ENCODE measurements at regions not wholly inside any gene's neighbourhood (a gene's known extent, or its start where the extent isn't known, plus 50 kb on each side); places are given as distances from the start of the nearest gene placed in this dataset.
"Not testable (repeated sequence)": the region's sequence is repeated elsewhere in the genome, so short reads cannot be mapped to it uniquely, and the experiment has no call there.

DNA sequence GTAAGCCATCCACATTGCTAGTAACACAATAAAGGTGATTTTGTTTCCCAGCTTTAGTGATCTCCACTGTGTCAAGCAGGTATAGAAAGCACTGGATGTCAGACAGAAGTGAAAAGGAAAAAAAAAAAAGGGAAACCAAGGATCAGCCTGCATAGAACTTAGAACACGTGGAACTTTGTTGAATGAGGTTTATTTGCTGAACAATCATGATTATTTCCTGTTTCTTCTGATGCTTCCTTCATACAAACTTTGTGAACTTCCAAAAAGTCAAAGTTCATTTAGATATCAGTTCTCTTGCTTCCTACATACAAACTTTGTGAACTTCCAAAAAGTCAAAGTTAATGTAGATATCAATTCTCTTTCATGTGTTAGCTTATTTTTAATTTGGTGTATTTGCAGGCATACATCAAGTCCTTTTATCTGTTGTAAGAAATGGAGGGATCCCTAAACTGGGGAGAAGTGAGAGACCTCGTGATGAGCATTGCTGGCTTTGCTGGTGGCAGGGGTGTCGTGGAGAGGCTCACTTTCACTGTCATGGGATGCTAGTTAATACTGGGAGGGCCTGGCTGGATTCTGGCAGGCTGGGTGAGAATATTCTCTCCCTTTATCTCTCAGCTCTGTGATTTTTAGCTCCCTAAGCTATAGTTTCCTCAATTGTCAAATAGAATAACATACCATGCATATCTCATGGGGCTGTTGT, 298.4 kb downstream of the INHBA start:
- ChIA-PET POLR2A (no interaction called here), CTCF (no interaction called here)
- Mint-ChIP-seq H3K36me3 (ENCODE audit: low read depth) (no peaks in the 10 kb centered on the region), H3K27ac (no peak overlapping the region), H3K27me3 (no peaks in the 10 kb centered on the region), H3K4me3 (no peak overlapping the region), H3K9me3 (peaks cover 7% of the 10 kb centered on the region), H3K4me1 (no peaks in the 10 kb centered on the region)
- DNase-seq, result no peak

DNA sequence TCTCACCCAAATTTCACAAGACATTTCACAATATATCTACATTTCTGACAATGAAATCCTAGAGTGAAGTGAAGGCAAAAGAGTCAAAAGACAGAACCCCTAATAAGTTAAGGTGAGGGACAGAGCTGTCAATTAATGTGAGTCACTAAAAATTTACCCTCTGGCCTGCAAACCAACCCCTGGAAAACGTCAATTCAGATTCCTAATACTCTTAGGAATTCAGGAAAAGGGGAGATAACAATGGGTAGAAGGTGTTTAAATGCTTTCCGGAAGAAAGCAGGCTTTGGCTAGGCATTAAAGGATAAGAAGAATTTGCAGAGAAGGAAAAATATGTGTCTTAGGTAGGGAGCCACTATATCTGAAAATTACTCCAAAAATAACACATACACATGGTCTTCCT, 299.6 kb downstream of the INHBA start:
- H3K27ac Mint-ChIP-seq, result no peak overlapping the region
- CTCF ChIA-PET, result no interaction called here
- no peaks in the 10 kb centered on the region for H3K36me3 Mint-ChIP-seq (ENCODE audit: low read depth)
- H3K4me3 Mint-ChIP-seq, result no peak overlapping the region
- no peak for DNase-seq
- POLR2A ChIA-PET, result no interaction called here
- peaks cover 7% of the 10 kb centered on the region for H3K9me3 Mint-ChIP-seq
- no peaks in the 10 kb centered on the region for H3K4me1 Mint-ChIP-seq
- H3K27me3 Mint-ChIP-seq, result no peaks in the 10 kb centered on the region

DNA sequence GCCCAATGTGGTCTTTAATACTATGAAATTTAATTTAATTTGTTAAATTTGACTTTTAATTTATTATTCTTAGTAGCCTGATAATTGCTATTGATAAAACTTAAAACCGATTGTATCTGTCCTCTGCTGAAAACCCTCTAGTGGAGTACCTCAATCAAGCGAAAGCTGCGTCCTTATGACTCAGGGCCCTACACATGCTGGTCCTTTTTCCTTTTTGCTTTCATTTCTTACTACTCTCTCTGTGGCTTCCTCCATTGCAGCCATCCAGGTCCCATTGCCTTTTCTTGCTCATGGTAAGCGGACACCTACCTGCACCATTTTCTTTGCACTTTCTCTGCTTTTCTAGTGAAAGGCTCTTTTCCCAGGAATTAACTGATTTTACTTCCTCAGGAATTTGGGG, 301.1 kb downstream of the INHBA start:
- H3K9me3 Mint-ChIP-seq, result peaks cover 5% of the 10 kb centered on the region
- H3K27me3 Mint-ChIP-seq, result no peaks in the 10 kb centered on the region
- POLR2A ChIA-PET, result no interaction called here
- DNase-seq, result no peak
- H3K27ac Mint-ChIP-seq, result no peak overlapping the region
- H3K4me1 Mint-ChIP-seq, result no peaks in the 10 kb centered on the region
- CTCF ChIA-PET, result no interaction called here
- H3K4me3 Mint-ChIP-seq, result no peak overlapping the region
- no peaks in the 10 kb centered on the region for H3K36me3 Mint-ChIP-seq (ENCODE audit: low read depth)

DNA sequence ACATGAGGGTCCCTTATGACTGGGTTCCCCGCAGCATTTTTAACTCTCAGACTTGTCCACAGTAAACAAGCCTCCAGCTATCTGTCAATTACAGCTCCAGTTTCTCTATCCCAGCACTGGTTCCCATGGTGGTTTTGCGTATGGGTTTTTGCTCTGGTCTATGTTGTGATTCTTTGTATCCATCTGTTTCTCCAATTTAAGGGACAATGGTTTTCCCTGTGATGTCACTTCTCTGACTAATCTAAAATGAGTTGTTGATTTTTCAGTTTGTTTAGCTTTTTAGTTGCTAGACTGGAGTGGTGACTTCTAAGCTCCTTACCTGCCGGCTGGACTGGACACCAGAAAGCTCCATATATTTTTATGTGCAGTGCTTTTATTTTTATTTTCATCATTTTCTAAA, 303.7 kb downstream of the INHBA start:
- Mint-ChIP-seq H3K4me1 (no peaks in the 10 kb centered on the region), H3K9me3 (peaks cover 5% of the 10 kb centered on the region), H3K27ac (no peak overlapping the region), H3K4me3 (no peak overlapping the region), H3K36me3 (ENCODE audit: low read depth) (no peaks in the 10 kb centered on the region), H3K27me3 (no peaks in the 10 kb centered on the region)
- DNase-seq, result no peak
- CTCF ChIA-PET, result no interaction called here
- POLR2A ChIA-PET, result no interaction called here

DNA sequence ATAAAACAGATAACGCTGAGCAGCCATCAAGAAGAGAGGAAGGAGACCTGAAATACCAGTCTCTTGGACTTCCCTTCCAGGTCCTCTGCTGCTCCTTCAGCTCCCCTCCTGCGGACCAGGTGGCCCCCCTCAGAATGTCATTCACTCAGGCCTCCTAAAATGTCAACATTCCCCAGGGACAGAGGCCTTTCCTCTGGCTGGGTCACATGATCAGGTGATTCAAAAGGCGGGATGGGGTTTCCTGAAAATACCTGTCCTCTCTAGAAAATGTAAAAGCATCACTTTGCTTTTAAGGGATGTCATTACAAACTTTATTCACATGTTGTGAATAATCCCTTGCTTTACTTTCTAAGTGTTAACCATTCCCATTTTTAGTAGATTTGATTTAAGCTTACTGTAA, 311.1 kb downstream of the INHBA start:
- ChIA-PET CTCF (no interaction called here), POLR2A (no interaction called here)
- Mint-ChIP-seq H3K27ac (no peak overlapping the region), H3K4me1 (no peaks in the 10 kb centered on the region), H3K9me3 (no peaks in the 10 kb centered on the region), H3K36me3 (ENCODE audit: low read depth) (no peaks in the 10 kb centered on the region), H3K4me3 (no peak overlapping the region), H3K27me3 (no peaks in the 10 kb centered on the region)
- DNase-seq, result no peak

DNA sequence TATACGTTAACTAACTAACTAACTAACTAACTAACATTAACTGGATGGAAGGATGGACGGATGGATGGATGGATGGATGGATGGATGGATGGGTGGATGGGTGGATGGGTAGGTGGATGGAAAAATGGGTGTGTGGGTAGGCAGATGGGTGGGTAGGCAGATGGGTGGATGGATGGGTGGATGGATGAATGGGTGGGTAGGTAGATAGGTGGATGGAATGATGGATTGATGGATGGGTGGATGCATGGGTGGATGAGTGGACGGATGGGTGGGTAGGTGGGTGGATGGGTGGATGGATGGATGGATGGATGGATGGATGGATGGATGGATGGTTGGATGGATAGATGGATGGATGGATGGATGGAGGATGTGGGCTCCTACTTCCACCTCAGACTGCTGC, 314.0 kb downstream of the INHBA start:
- not testable (repeated sequence) for H3K4me3 Mint-ChIP-seq, H3K27ac Mint-ChIP-seq

DNA sequence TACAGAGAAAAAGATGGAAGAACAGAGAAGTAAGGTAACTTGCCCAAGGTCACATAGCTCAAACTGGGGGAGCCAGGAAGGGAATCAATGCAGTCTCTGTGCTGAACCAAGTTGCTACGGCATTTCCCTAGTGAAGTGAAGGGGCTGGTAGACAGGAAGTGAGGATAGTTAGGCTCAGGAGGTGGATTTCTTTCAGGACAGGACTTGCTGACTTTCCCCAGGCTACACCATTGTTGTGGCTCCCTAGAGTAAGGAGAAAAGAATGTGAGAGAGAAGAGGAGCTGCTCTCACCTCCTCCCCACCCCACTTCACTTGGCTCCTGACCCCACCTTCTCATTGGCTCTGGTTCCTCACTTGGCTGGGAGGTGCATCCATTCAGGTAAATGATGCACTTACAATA, 316.9 kb downstream of the INHBA start:
- no peaks in the 10 kb centered on the region for H3K36me3 Mint-ChIP-seq (ENCODE audit: low read depth)
- no peaks in the 10 kb centered on the region for H3K4me1 Mint-ChIP-seq
- no peak overlapping the region for H3K4me3 Mint-ChIP-seq
- H3K9me3 Mint-ChIP-seq, result peaks cover 3% of the 10 kb centered on the region
- no peaks in the 10 kb centered on the region for H3K27me3 Mint-ChIP-seq
- ChIA-PET POLR2A (no interaction called here), CTCF (no interaction called here)
- no peak for DNase-seq
- H3K27ac Mint-ChIP-seq, result no peak overlapping the region

More for the DNA sequence above, 314.0 kb downstream of the INHBA start:
- POLR2A ChIA-PET; H3K36me3 Mint-ChIP-seq (ENCODE audit: low read depth); H3K27me3 Mint-ChIP-seq; DNase-seq; H3K4me1 Mint-ChIP-seq; CTCF ChIA-PET; H3K9me3 Mint-ChIP-seq: not testable (repeated sequence)

DNA sequence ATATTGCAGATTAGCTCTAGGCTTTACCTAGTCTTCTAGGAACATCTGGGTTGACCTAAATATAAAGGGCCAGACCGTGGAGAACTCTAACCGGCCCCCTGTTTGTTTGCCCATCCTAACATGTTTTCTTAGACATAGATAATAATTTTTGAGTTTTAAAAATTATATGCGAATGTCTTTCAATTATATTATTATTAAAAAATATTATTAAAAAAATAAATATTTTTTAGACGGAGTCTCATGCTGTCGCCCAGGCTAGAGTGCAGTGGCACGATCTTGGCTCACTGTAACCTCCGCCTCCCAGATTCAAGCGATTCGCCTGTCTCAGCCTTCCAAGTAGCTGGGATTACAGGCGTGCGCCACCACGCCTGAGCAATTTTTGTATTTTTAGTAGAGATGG, 318.5 kb downstream of the INHBA start:
- POLR2A ChIA-PET, result no interaction called here
- Mint-ChIP-seq H3K4me3 (no peak overlapping the region), H3K4me1 (no peaks in the 10 kb centered on the region), H3K9me3 (peaks cover 3% of the 10 kb centered on the region), H3K36me3 (ENCODE audit: low read depth) (no peaks in the 10 kb centered on the region), H3K27me3 (no peaks in the 10 kb centered on the region), H3K27ac (no peak overlapping the region)
- CTCF ChIA-PET, result no interaction called here
- DNase-seq, result no peak

DNA sequence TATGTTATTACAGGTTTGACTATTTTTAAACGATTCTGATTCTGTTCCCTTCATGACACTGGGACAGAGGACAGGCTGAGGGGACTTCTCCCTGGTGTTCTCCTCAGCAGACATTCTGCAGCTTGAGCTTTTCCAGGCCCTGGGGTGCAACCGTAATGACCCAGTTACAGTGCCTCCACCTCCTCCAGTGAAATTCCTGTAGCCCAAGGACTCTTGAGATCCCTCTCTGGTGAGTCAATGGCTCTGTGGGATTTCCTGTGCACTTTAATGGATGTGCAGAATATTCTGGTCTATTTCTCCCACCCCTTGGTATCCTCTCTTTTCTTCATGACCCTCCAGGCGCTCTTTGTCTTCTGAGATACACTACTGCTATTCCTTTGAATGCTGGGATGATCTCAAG, 319.3 kb downstream of the INHBA start:
- POLR2A ChIA-PET, result no interaction called here
- CTCF ChIA-PET, result no interaction called here
- H3K4me1 Mint-ChIP-seq, result no peaks in the 10 kb centered on the region
- H3K27ac Mint-ChIP-seq, result no peak overlapping the region
- DNase-seq, result no peak
- no peaks in the 10 kb centered on the region for H3K36me3 Mint-ChIP-seq (ENCODE audit: low read depth)
- H3K9me3 Mint-ChIP-seq, result peaks cover 3% of the 10 kb centered on the region
- no peaks in the 10 kb centered on the region for H3K27me3 Mint-ChIP-seq
- H3K4me3 Mint-ChIP-seq, result no peak overlapping the region

DNA sequence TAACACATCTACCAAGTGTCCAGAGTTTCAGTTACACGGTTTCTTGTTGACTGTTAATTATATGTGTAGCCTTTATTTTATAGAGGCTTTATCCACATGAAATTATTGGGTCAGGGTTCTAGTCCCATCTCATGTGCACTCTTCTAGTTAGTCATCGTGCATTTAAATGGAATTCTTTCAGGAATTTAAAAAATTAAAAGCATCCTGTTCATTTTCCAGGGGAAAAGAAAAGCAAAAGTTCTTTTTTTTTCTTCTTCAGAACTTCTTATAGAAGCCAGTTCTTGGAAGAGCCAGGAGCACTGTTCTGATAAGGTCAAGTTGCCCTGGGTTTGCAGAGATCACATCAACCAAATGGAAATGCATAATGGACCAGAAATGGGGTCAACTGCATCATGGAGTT, 324.7 kb downstream of the INHBA start:
- ChIA-PET CTCF (no interaction called here), POLR2A (no interaction called here)
- H3K4me3 Mint-ChIP-seq, result no peak overlapping the region
- no peaks in the 10 kb centered on the region for H3K27me3 Mint-ChIP-seq
- H3K4me1 Mint-ChIP-seq, result no peaks in the 10 kb centered on the region
- DNase-seq, result no peak
- H3K27ac Mint-ChIP-seq, result no peak overlapping the region
- peaks cover 3% of the 10 kb centered on the region for H3K9me3 Mint-ChIP-seq
- H3K36me3 Mint-ChIP-seq (ENCODE audit: low read depth), result no peaks in the 10 kb centered on the region

DNA sequence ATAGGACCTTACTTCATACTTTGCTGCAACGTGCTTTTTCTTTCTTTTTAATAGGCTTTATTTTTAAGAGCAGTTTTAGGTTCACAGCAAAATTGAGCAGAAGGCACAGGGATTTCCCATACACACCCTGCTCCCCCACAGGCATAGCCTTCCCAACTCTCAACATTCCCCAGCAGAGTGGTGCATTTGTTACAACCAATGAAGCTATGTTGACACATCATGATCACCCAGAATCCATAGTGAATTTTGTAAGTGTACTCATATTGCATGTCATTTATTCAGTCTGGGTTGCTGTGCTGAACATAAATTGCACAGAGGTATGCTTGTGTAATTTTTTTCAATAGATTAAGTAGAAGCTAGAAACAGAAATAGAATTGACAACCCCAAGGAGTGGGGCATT, 327.3 kb downstream of the INHBA start:
- Mint-ChIP-seq H3K36me3 (ENCODE audit: low read depth) (no peaks in the 10 kb centered on the region), H3K4me3 (no peak overlapping the region), H3K4me1 (no peaks in the 10 kb centered on the region), H3K27me3 (no peaks in the 10 kb centered on the region), H3K27ac (no peak overlapping the region), H3K9me3 (no peaks in the 10 kb centered on the region)
- no peak for DNase-seq
- POLR2A ChIA-PET, result no interaction called here
- CTCF ChIA-PET, result no interaction called here

DNA sequence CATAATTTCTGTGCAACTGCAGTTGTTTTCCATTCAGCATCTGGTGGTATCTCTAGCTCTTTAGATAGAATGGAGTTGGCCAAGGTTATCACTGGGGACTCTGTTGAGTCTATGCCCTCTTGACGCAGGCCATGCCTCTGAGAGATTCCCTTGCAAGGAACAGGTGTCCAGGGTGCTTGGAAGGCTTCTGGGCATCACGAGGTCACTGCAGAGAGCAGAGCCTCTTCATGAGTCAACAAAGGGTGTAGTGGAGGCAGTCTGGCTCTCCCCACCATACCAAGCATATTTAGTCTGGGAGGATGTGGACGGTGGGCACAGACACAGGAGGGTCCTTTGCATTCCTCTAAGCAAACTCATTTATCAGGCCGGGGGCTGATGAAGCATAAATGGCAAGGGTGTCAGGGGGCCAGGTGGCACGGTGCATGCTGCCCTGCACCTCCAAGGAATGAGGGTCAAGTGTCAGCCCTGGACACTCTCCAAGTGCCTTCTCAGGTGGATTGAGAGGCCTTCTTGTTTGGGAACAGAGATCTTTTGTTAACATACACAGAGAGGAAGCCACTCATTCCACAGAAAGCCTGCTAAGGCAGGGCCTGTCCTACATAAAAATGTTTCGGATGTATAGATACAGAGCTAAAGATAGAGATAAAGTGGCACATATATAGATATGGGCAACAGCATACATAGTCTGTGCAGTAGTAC, 328.6 kb downstream of the INHBA start:
- H3K27me3 Mint-ChIP-seq, result no peaks in the 10 kb centered on the region
- no peaks in the 10 kb centered on the region for H3K9me3 Mint-ChIP-seq
- H3K4me1 Mint-ChIP-seq, result no peaks in the 10 kb centered on the region
- no peaks in the 10 kb centered on the region for H3K36me3 Mint-ChIP-seq (ENCODE audit: low read depth)
- H3K27ac Mint-ChIP-seq, result no peak overlapping the region
- H3K4me3 Mint-ChIP-seq, result no peak overlapping the region
- CTCF ChIA-PET, result no interaction called here
- POLR2A ChIA-PET, result no interaction called here
- no peak for DNase-seq

DNA sequence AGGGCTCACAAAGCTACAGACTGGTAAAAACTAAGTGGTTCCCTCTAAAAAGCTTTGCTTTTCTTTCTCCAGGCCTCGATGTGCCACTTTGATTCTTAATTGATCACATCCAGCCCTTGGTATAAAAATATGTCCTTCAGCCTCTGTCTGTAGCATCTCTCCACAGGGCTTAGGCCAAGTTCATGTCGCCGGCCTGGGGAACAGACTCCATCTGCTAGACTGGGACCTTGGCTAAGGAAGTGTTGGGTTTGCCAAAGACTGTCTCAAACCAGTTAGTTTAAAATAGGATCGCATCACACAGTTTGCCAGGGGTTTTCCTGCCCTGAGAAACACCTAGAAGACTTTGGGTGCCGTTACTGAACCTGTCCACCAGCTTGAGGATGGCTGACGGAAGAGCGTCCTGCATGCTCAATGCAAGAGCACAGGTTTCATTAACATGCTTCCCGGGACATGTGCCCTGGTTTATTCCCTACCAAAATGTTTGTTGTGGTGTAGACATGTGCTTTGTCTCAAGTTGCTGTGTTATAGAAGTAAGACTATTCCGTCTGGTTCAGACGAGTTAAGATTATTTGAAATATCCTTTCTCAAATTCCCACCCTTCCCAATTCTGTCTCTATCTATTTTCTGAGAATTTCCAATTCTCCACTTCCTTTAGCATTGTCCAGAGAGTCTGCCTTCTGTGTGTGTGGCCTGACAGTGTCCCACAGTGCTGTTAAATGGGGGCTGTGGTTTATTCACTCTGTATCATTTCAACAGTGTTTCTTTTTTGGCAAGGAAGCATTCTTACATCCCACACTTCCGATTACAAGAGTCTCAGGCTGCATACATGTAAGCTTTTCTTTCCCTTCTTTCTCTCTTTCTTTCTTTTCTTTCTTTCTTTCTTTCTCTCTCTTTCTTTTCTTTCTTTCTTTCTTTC, 334.7 kb downstream of the INHBA start:
- Mint-ChIP-seq H3K4me3 (no peak overlapping the region), H3K9me3 (no peaks in the 10 kb centered on the region), H3K36me3 (ENCODE audit: low read depth) (no peaks in the 10 kb centered on the region), H3K27ac (no peak overlapping the region), H3K27me3 (no peaks in the 10 kb centered on the region), H3K4me1 (no peaks in the 10 kb centered on the region)
- no peak for DNase-seq
- ChIA-PET POLR2A (no interaction called here), CTCF (no interaction called here)
